GM12875 (cell line): ENCODE measurements at regions not wholly inside any gene's neighbourhood (a gene's known extent, or its start where the extent isn't known, plus 50 kb on each side); places are given as distances from the start of the nearest gene placed in this dataset.

Source experiments
- H3K4me3 ChIP-seq: one replicate; pipeline ENCODE4 v1.5.1; 2011; ENCODE audit warnings: low read depth, low read length, control low read depth
- TF ChIP-seq, protein P1 (sequence below): IDR thresholded peaks from 2 replicates; pipeline ENCODE4 v1.5.1; 2011; ENCODE audit warnings: low read depth, mild to moderate bottlenecking, control low read depth, inconsistent platforms, low read length, moderate library complexity, borderline replicate concordance; ENCODE audit not compliant: insufficient read depth

DNA sequence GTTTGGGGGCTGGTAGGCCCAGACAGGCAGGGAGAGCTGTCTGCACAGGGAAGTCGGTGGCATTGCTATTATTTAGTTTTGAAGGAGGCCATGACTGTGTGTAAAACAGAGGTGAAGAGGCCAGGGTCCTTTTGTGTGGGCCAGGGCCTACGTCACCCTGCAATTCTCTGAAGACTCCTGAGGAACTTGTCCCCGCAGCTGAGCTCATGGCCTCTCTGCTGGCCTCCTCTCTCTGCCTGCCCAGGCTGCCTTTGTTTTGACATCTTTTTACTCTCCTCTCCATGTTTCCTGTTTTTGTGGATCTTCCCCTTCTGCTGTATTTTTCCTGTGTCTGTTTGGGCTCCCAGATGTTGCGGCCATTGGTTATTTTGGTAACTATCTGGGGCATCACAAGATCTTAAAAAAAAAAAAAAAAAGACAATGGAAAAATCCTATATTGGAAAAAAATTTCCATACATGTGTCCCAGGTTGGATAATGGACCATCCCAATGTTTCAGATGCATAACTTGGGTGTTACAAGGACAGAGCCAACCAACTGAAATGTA is 280.7 kb downstream of the RPS6KC1 start:
- H3K4me3 ChIP-seq, result no peak overlapping the region
- TF ChIP-seq, protein P1, sequence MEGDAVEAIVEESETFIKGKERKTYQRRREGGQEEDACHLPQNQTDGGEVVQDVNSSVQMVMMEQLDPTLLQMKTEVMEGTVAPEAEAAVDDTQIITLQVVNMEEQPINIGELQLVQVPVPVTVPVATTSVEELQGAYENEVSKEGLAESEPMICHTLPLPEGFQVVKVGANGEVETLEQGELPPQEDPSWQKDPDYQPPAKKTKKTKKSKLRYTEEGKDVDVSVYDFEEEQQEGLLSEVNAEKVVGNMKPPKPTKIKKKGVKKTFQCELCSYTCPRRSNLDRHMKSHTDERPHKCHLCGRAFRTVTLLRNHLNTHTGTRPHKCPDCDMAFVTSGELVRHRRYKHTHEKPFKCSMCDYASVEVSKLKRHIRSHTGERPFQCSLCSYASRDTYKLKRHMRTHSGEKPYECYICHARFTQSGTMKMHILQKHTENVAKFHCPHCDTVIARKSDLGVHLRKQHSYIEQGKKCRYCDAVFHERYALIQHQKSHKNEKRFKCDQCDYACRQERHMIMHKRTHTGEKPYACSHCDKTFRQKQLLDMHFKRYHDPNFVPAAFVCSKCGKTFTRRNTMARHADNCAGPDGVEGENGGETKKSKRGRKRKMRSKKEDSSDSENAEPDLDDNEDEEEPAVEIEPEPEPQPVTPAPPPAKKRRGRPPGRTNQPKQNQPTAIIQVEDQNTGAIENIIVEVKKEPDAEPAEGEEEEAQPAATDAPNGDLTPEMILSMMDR, result no peak

DNA sequence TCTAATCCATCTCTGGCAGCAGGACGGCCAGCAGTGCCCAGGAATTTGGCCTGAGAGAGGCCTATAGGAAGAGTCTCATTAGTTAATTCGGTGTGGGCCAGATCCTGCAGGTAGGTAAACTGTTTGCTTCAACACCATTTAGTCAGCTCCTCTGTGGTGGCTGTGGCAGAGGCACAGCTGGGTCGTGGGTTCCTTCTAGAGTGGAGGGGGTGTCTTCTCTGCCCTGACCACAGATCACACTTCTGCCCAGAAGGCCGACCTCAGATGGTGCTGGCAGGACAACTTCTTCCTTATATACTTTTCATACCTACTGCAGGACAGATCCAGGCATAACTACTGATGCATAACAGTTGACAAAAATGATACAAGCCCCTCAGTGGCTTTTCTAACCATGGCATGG is 281.4 kb downstream of the RPS6KC1 start:
- TF ChIP-seq, protein P1, result no peak
- no peak overlapping the region for H3K4me3 ChIP-seq

DNA sequence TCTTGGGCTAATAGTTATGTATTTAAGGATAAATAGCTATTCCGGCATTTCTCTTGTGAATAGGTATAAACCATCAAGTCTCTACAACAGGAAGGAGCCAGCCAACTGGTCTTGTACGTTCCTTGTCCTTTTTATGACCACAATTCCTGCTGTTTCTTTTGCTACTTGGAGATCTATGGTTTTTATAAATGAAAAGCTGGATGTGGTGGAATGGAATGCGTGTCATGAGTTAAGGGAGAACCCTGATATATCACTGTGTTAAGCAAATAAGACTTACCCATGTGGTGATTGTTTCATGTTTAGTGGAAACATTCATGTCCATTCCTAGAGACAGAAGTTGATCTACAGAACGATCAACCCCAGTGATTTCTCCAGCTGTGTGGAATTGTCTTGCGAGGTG is 282.1 kb downstream of the RPS6KC1 start:
- TF ChIP-seq, protein P1, result no peak
- H3K4me3 ChIP-seq, result no peak overlapping the region

DNA sequence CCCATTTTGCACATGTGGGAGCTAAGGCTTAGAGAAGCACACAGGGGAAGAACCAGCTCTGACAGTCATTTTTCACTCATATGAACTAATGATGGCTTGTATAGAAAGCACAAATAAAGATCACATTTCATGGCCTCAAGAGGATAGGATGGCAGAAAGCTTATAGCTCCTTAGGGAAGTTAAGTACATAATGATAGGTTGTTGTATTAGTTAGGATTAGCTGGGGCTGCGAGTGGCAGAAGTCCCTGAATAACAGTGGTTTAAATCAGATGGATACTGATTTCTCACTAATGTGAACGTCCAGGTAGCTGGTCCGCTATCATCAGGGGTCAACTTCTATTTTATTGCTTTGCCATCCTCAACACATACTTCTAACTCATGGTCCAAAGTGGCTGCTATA is 284.0 kb downstream of the RPS6KC1 start:
- H3K4me3 ChIP-seq, result no peak overlapping the region
- TF ChIP-seq, protein P1, result no peak

DNA sequence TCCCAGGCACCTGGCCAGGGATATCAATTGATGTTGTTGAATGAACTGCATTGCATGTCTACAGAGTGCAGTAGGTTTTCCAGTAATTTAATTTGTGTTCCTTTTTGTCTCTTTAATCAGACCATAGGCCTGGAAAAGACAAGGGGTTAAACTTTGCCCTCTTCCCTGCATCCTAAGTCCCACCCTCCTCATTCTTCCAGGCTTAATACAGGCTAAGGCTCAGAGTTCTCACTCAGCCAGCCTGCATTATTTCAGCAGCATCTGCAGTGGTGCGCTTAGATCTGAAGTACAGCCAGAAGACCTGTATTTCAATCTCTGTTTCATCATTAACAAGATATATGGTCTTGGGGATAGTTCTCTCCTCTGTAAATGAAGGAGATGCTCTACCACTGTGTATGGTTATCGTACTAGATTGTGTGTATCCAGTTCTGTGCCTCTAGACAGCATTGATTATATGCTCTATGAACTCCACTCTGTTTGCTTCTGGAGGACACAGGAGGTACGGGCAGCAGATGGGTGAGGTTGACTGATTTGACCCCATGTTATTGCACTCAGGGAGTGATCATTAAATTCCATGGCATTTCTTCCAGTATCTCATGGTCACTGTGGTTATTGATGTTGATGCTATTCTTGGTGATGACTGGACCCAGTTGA is 286.1 kb downstream of the RPS6KC1 start:
- TF ChIP-seq, protein P1, result no peak
- H3K4me3 ChIP-seq, result no peak overlapping the region

DNA sequence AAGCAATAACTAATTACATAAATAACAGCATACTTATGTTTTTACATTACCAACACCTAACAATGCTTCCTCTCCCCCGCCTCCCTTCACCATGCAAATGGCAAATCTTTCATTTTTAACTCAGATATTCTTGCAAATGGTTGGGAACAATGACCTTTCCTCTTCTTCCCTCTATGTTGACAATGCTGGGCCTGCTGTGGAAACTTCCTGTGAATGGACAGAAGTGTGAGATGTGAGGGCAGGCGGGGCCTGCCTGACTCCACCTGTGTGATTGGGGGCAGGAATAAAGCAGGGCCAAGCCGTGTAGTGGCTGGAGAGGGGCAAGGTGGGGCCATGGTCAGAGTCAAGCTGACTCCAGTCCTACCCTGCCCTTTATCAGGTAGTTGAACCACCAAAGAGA is 289.6 kb downstream of the RPS6KC1 start:
- TF ChIP-seq, protein P1, result no peak
- no peak overlapping the region for H3K4me3 ChIP-seq

DNA sequence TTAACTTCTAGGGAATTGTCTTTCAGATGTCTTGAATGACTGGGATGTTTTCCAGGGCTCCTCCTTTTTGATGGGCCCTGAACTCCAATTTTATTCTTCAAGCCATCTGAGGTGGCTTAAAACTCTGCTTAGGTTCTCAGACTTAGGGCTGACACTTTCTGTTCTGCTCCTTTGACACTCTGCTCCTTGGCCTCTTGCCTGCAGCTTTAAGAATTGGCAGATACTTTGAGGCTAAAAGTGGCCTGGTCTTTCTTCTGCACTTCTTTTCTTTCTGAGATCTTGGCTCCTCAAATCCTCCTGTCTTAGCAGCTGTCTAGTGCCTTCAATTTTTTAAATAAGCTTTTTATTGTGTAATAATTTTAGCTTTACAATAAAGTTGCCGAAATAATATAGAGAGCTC is 294.6 kb downstream of the RPS6KC1 start:
- TF ChIP-seq, protein P1, result no peak

More for the DNA sequence above, 294.6 kb downstream of the RPS6KC1 start:
- H3K4me3 ChIP-seq, result no peak overlapping the region
